ENCODE measurements at regions not wholly inside any gene's neighbourhood (a gene's known extent, or its start where the extent isn't known, plus 50 kb on each side); places are given as distances from the start of the nearest gene placed in this dataset.

DNA sequence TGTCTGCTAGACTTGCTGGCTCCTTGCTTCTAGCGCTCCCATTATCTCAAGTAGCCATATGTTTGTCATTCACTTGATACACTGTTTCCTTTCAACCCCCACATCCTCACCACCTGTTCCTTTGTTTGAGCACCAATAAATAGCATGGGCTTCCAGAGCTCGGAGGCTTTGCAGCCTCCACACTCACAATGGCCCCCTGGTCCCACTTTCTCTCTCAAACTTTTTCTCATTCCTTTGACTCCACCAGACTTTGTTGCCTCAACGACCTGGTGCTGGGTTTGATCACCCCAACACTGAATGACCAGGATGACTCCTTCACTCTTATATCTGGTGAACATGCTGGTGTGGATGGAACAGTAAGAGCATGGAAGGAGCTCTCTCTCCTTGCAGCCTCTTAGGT lies 114.5 kb upstream of the TRIM24 start:
- Histone ChIP-seq H3K9me1 (ENCODE audit: insufficient read depth, low read length) (no peaks in the 10 kb centered on the region), H3K4me3 (ENCODE audit: insufficient read depth, low read depth, low read length) (no peak overlapping the region), H3K27ac (ENCODE audit: insufficient read depth, low read length) (no peak overlapping the region), H4K91ac (ENCODE audit: insufficient read depth, low read depth, low read length) (no peak overlapping the region), H2AK5ac (ENCODE audit: low read depth, low read length) (no peak overlapping the region), H3K23ac (ENCODE audit: low read depth, low read length) (no peak overlapping the region), H4K20me1 (ENCODE audit: insufficient read depth, low read length) (no peaks in the 10 kb centered on the region), H3K27me3 (ENCODE audit: control insufficient read depth, insufficient read depth, low read length) (no peaks in the 10 kb centered on the region), H4K5ac (ENCODE audit: low read depth, low read length) (no peak overlapping the region), H3K18ac (ENCODE audit: low read depth, low read length) (no peak overlapping the region), H3K14ac (replicated peaks; ENCODE audit: low read depth, low read length) (no peak overlapping the region), H2BK5ac (ENCODE audit: low read depth, low read length, poor library complexity, severe bottlenecking) (no peak overlapping the region), H3K36me3 (ENCODE audit: control insufficient read depth, insufficient read depth, low read length) (no peaks in the 10 kb centered on the region), H2AFZ (replicated peaks; ENCODE audit: low read length, poor library complexity) (no peak overlapping the region), H3K4me2 (ENCODE audit: low read depth, low read length) (no peak overlapping the region), H2BK15ac (ENCODE audit: low read depth, low read length) (no peak overlapping the region), H3K4me1 (ENCODE audit: control insufficient read depth, insufficient read depth, low read length) (no peaks in the 10 kb centered on the region), H3K4ac (ENCODE audit: low read depth, low read length) (no peak overlapping the region), H2BK120ac (ENCODE audit: low read depth, low read length) (no peak overlapping the region), H3K56ac (ENCODE audit: extremely low read depth, insufficient read depth, low read length) (no peak overlapping the region), H3K9ac (ENCODE audit: low read depth, low read length) (no peak overlapping the region), H2AK9ac (replicated peaks; ENCODE audit: low read depth, low read length, poor library complexity) (no peak overlapping the region), H4K8ac (ENCODE audit: low read depth in 2 of 2, low read length in 2 of 2) (no peak overlapping the region), H2BK20ac (ENCODE audit: low read depth, low read length) (no peak overlapping the region), H3K9me3 (ENCODE audit: control insufficient read depth, insufficient read depth, low read length) (peaks cover 11% of the 10 kb centered on the region), H3K79me1 (ENCODE audit: low read depth in 1 of 2, low read length in 2 of 2) (no peaks in the 10 kb centered on the region)
- ATAC-seq (ENCODE audit: low read depth) (no peak), DNase-seq (no peak)
- in situ Hi-C loops (cut with MboI; ENCODE audit: low sequenced_read_pairs), result no loop called here
- intact Hi-C loops (cut with micrococcal nuclease), result no loop called here
- WGBS, 2 experiments (ENCODE audit: extremely low coverage in 2 of 2, insufficient read length in 1 of 2), result no CpG with 5 or more reads among the region's 3 CpGs
- dilution Hi-C loops (cut with HindIII; ENCODE audit: low sequenced_read_pairs, unreplicated experiment), result no loop called here
- BruUV-seq (replicated peaks), result no TSS peak
- ChIA-PET CTCF (no interaction called here), POLR2A (ENCODE audit: unreplicated experiment) (no interaction called here)
- TF ChIP-seq MXI1 (IDR thresholded peaks at IDR 0.05; ENCODE audit: borderline replicate concordance, low read depth, low read length) (no peak), SMC3 (IDR thresholded peaks at IDR 0.05; ENCODE audit: low read depth, low read length) (no peak), RCOR1 (IDR thresholded peaks at IDR 0.05; ENCODE audit: insufficient replicate concordance, low read length) (no peak), RAD21 (IDR thresholded peaks at IDR 0.05; ENCODE audit: low read length) (no peak), NFE2L2 (IDR thresholded peaks at IDR 0.05; ENCODE audit: low read depth, low read length) (no peak), MAFK (IDR thresholded peaks at IDR 0.05; ENCODE audit: low read depth, low read length) (no peak), RFX5 (IDR thresholded peaks at IDR 0.05; ENCODE audit: low read depth, low read length) (no peak), FOS (IDR thresholded peaks at IDR 0.05; ENCODE audit: low read depth, low read length) (no peak), POLR2A (IDR thresholded peaks at IDR 0.05; ENCODE audit: low read depth, low read length) (no peak), CHD1 (IDR thresholded peaks at IDR 0.05; ENCODE audit: low read depth, low read length) (no peak), CEBPB (IDR thresholded peaks at IDR 0.05; ENCODE audit: low read depth, low read length) (no peak), MAZ (IDR thresholded peaks at IDR 0.05; ENCODE audit: borderline replicate concordance, low read depth, low read length) (no peak), BHLHE40 (IDR thresholded peaks at IDR 0.05; ENCODE audit: low read depth, low read length) (no peak)
- TF ChIP-seq, protein P1, sequence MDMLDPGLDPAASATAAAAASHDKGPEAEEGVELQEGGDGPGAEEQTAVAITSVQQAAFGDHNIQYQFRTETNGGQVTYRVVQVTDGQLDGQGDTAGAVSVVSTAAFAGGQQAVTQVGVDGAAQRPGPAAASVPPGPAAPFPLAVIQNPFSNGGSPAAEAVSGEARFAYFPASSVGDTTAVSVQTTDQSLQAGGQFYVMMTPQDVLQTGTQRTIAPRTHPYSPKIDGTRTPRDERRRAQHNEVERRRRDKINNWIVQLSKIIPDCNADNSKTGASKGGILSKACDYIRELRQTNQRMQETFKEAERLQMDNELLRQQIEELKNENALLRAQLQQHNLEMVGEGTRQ (IDR thresholded peaks at IDR 0.05; ENCODE audit: low read depth, low read length), result no peak
- TF ChIP-seq, protein P2, sequence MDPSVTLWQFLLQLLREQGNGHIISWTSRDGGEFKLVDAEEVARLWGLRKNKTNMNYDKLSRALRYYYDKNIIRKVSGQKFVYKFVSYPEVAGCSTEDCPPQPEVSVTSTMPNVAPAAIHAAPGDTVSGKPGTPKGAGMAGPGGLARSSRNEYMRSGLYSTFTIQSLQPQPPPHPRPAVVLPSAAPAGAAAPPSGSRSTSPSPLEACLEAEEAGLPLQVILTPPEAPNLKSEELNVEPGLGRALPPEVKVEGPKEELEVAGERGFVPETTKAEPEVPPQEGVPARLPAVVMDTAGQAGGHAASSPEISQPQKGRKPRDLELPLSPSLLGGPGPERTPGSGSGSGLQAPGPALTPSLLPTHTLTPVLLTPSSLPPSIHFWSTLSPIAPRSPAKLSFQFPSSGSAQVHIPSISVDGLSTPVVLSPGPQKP (IDR thresholded peaks at IDR 0.05; ENCODE audit: borderline replicate concordance, low read depth, low read length), result no peak
- TF ChIP-seq, protein P3, sequence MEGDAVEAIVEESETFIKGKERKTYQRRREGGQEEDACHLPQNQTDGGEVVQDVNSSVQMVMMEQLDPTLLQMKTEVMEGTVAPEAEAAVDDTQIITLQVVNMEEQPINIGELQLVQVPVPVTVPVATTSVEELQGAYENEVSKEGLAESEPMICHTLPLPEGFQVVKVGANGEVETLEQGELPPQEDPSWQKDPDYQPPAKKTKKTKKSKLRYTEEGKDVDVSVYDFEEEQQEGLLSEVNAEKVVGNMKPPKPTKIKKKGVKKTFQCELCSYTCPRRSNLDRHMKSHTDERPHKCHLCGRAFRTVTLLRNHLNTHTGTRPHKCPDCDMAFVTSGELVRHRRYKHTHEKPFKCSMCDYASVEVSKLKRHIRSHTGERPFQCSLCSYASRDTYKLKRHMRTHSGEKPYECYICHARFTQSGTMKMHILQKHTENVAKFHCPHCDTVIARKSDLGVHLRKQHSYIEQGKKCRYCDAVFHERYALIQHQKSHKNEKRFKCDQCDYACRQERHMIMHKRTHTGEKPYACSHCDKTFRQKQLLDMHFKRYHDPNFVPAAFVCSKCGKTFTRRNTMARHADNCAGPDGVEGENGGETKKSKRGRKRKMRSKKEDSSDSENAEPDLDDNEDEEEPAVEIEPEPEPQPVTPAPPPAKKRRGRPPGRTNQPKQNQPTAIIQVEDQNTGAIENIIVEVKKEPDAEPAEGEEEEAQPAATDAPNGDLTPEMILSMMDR (conservative IDR thresholded peaks at IDR 0.05; ENCODE audit: low read depth, low read length), result no peak

Data from IMR-90 (cell line).